H1 (cell line): ENCODE measurements at regions not wholly inside any gene's neighbourhood (a gene's known extent, or its start where the extent isn't known, plus 50 kb on each side); places are given as distances from the start of the nearest gene placed in this dataset.

ENCODE experiments used
- CTCF ChIA-PET: fragments of 300-600 bp; sonication (Branson Sonifier 250); formaldehyde crosslinking; loops from one replicate; lab custom pipeline; 2021; ENCODE audit not compliant: partially characterized antibody; lab: Charles Lee
- POLR2A ChIA-PET: fragments of 300-600 bp; sonication (Branson Sonifier 250); formaldehyde crosslinking; loops from one replicate; lab custom pipeline; 2021; ENCODE audit warnings: inconsistent platforms; ENCODE audit not compliant: partially characterized antibody; lab: Charles Lee
- DNase-seq, 2 experiments: peaks; one replicate each; pipeline versions ENCODE4 v3.0.0 to v3.0.0-alpha.2; 2010 to 2022; ENCODE audit warnings: low spot score in 2 of 2, low read depth in 1 of 2, mixed read lengths in 1 of 2
- FAIRE-seq: peaks from 2 replicates; lab custom pipeline; 2011; peaks lifted over from hg19 to GRCh38; lab: Jason Lieb, UNC
- H2AFZ ChIP-seq: 2 replicates; pipeline ENCODE4 v1.8.1; 2012; ENCODE audit warnings: low read length, inconsistent platforms
- H2AK5ac ChIP-seq: 2 replicates; pipeline ENCODE4 v1.6.1; 2013; ENCODE audit warnings: low read depth, low read length
- H2BK120ac ChIP-seq: replicated peaks from 2 replicates; pipeline ENCODE3; 2013; ENCODE audit warnings: low read depth, low read length, inconsistent platforms
- H2BK12ac ChIP-seq: 2 replicates; pipeline ENCODE4 v1.6.1; 2013; ENCODE audit warnings: low read depth, low read length
- H2BK15ac ChIP-seq: 2 replicates; pipeline ENCODE4 v1.6.1; 2013; ENCODE audit warnings: low read length
- H2BK20ac ChIP-seq: 2 replicates; pipeline ENCODE4 v1.6.1; 2013; ENCODE audit warnings: low read length
- H2BK5ac ChIP-seq: 2 replicates; pipeline ENCODE4 v1.6.1; 2013; ENCODE audit warnings: low read depth, low read length
- H3K14ac ChIP-seq: 2 replicates; pipeline ENCODE4 v1.6.1; 2013; ENCODE audit warnings: inconsistent platforms; ENCODE audit not compliant: insufficient read length
- H3K18ac ChIP-seq: 2 replicates; pipeline ENCODE4 v1.6.1; 2013; ENCODE audit warnings: low read length; ENCODE audit errors: extremely low read depth
- H3K23ac ChIP-seq: 2 replicates; pipeline ENCODE4 v1.6.1; 2013; ENCODE audit warnings: inconsistent platforms; ENCODE audit not compliant: insufficient read length
- H3K23me2 ChIP-seq: 2 replicates; pipeline ENCODE4 v1.6.1; 2013; ENCODE audit warnings: low read depth, low read length
- H3K27ac ChIP-seq: 2 replicates; pipeline ENCODE4 v1.6.1; 2011; ENCODE audit warnings: low read depth, low read length, inconsistent platforms
- H3K27me3 ChIP-seq, 4 experiments: replicated peaks in 1 of 4; 1 replicate in 1 of 4; 2 replicates in 3 of 4; pipeline versions ENCODE4 v1.6.1 to v1.8.1; 2011 to 2013; ENCODE audit warnings: low read length in 3 of 4, mild to moderate bottlenecking in 3 of 4, inconsistent platforms in 2 of 4, mixed read lengths in 2 of 4, moderate library complexity in 1 of 4; ENCODE audit not compliant: control insufficient read depth in 3 of 4, insufficient read depth in 3 of 4; ENCODE audit errors: extremely low read depth in 1 of 4
- H3K36me3 ChIP-seq, 4 experiments: 2 replicates each; pipeline versions ENCODE4 v1.6.1 to v1.8.1; 2011 to 2013; ENCODE audit warnings: mild to moderate bottlenecking in 4 of 4, low read length in 3 of 4, moderate library complexity in 2 of 4, control low read depth in 1 of 4, inconsistent platforms in 1 of 4; ENCODE audit not compliant: insufficient read depth in 4 of 4, control insufficient read depth in 2 of 4
- H3K4ac ChIP-seq: replicated peaks from 2 replicates; pipeline ENCODE3; 2013; ENCODE audit warnings: low read length, low read depth, mixed read lengths, inconsistent platforms; ENCODE audit not compliant: insufficient read length
- H3K4me1 ChIP-seq, 4 experiments: replicated peaks in 1 of 4; 1 replicate in 1 of 4; 2 replicates in 3 of 4; pipeline versions ENCODE4 v1.6.1 to v1.8.1; 2011 to 2013; ENCODE audit warnings: low read length in 3 of 4, inconsistent platforms in 2 of 4, mixed read lengths in 1 of 4; ENCODE audit not compliant: insufficient read depth in 4 of 4, control insufficient read depth in 3 of 4
- H3K4me2 ChIP-seq, 2 experiments: 2 replicates each; pipeline versions ENCODE4 v1.6.1 to v1.8.1; 2011 to 2013; ENCODE audit warnings: low read depth in 2 of 2, low read length in 2 of 2, control low read depth in 1 of 2, inconsistent platforms in 1 of 2, mild to moderate bottlenecking in 1 of 2; ENCODE audit not compliant: insufficient read depth in 1 of 2
- H3K4me3 ChIP-seq, 4 experiments: fragments of 200-600, 300-600 bp in 1 of 4; sonication (generic), shearing (Covaris generic), sonication (Bioruptor Twin) in 1 of 4; 2 replicates each; pipeline versions ENCODE4 v1.5.1 to v1.8.1; 2011 to 2016; ENCODE audit warnings: low read length in 4 of 4, low read depth in 3 of 4, control low read depth in 2 of 4, inconsistent platforms in 2 of 4, mild to moderate bottlenecking in 2 of 4, mixed read lengths in 1 of 4, moderate library complexity in 1 of 4; ENCODE audit not compliant: insufficient read depth in 2 of 4; ENCODE audit errors: extremely low read depth in 1 of 4
- H3K56ac ChIP-seq: replicated peaks from 2 replicates; pipeline ENCODE3; 2013; ENCODE audit warnings: low read depth, mild to moderate bottlenecking, mixed read lengths, low read length, inconsistent platforms; ENCODE audit not compliant: insufficient read length
- H3K79me1 ChIP-seq: 2 replicates; pipeline ENCODE4 v1.6.1; 2013; ENCODE audit warnings: low read depth, low read length, control low read depth
- H3K79me2 ChIP-seq, 2 experiments: 2 replicates each; pipeline versions ENCODE4 v1.6.1 to v1.8.1; 2012 to 2013; ENCODE audit warnings: low read length in 2 of 2, mild to moderate bottlenecking in 2 of 2, inconsistent platforms in 1 of 2; ENCODE audit not compliant: insufficient read depth in 2 of 2, control insufficient read depth in 1 of 2
- H3K9ac ChIP-seq, 4 experiments: replicated peaks in 1 of 4; 1 replicate in 1 of 4; 2 replicates in 3 of 4; pipeline versions ENCODE4 v1.6.1 to v1.8.1; 2011 to 2013; ENCODE audit warnings: low read depth in 3 of 4, low read length in 3 of 4, control low read depth in 2 of 4, mild to moderate bottlenecking in 2 of 4, moderate library complexity in 2 of 4, inconsistent platforms in 1 of 4; ENCODE audit errors: extremely low read depth in 1 of 4
- H3K9me3 ChIP-seq, 2 experiments: 2 replicates each; pipeline versions ENCODE4 v1.6.1 to v1.8.1; 2012 to 2013; ENCODE audit warnings: mild to moderate bottlenecking in 2 of 2, moderate library complexity in 2 of 2, control low read depth in 1 of 2, inconsistent platforms in 1 of 2, low read depth in 1 of 2, low read length in 1 of 2, mixed read lengths in 1 of 2; ENCODE audit not compliant: insufficient read depth in 2 of 2
- H4K20me1 ChIP-seq, 2 experiments: replicated peaks in 1 of 2; 2 replicates each; pipeline versions ENCODE3 to v1.8.1; 2011 to 2013; ENCODE audit warnings: inconsistent platforms in 2 of 2, low read length in 2 of 2, mild to moderate bottlenecking in 1 of 2; ENCODE audit not compliant: insufficient read depth in 2 of 2, control insufficient read depth in 1 of 2
- H4K5ac ChIP-seq: 2 replicates; pipeline ENCODE4 v1.6.1; 2013; ENCODE audit warnings: low read length, low read depth, mixed read lengths, inconsistent platforms; ENCODE audit not compliant: insufficient read length
- H4K8ac ChIP-seq: 2 replicates; pipeline ENCODE4 v1.8.0; 2013; ENCODE audit warnings: mild to moderate bottlenecking, moderate library complexity, low read length, inconsistent platforms; ENCODE audit not compliant: insufficient read depth; ENCODE audit errors: extremely low read depth
- H4K91ac ChIP-seq: replicated peaks from 2 replicates; pipeline ENCODE3; 2013; ENCODE audit warnings: low read length, mixed read lengths, inconsistent platforms; ENCODE audit not compliant: insufficient read length
- CBX5 ChIP-seq: fragments of 300-800, 300-1000 bp; sonication (generic); IDR thresholded peaks from 2 replicates; pipeline ENCODE4 v1.7.1; 2016; ENCODE audit warnings: antibody characterized with exemption, low read length, low read depth
- CBX8 ChIP-seq: fragments of 300-800, 300-1000 bp; sonication (generic); IDR thresholded peaks from 2 replicates; pipeline ENCODE4 v1.7.1; 2016; ENCODE audit warnings: low read depth, low read length, borderline replicate concordance
- E2F6 ChIP-seq: IDR thresholded peaks from 2 replicates; pipeline ENCODE4 v1.6.1; 2012; ENCODE audit warnings: inconsistent platforms
- GABPA ChIP-seq: IDR thresholded peaks from 2 replicates; pipeline ENCODE4 v1.6.1; 2011; ENCODE audit warnings: mild to moderate bottlenecking, low read length, moderate library complexity, borderline replicate concordance; ENCODE audit not compliant: insufficient read depth
- HDAC6 ChIP-seq: IDR thresholded peaks from one replicate; pipeline ENCODE4 v1.7.1; 2012; ENCODE audit warnings: low read depth, mild to moderate bottlenecking, inconsistent platforms, low read length, moderate library complexity
- JUND ChIP-seq: IDR thresholded peaks from 2 replicates; pipeline ENCODE4 v1.6.1; 2011; ENCODE audit warnings: mild to moderate bottlenecking, improper control_type of control experiment, low read length
- POLR2AphosphoS5 ChIP-seq: IDR thresholded peaks from 2 replicates; pipeline ENCODE4 v1.6.1; 2011; ENCODE audit warnings: low read depth, low read length
- POU5F1 ChIP-seq: IDR thresholded peaks from 2 replicates; pipeline ENCODE4 v1.6.1; 2011; ENCODE audit warnings: low read depth, mild to moderate bottlenecking, low read length, moderate library complexity
- SIX5 ChIP-seq: IDR thresholded peaks from 2 replicates; pipeline ENCODE4 v1.6.1; 2011; ENCODE audit warnings: mild to moderate bottlenecking, low read depth, low read length
- TBP ChIP-seq: IDR thresholded peaks from 2 replicates; pipeline ENCODE4 v1.6.1; 2011; ENCODE audit warnings: low read depth, low read length, improper control_type of control experiment
- TEAD4 ChIP-seq: IDR thresholded peaks from 2 replicates; pipeline ENCODE4 v1.6.1; 2012; ENCODE audit warnings: low read depth, low read length, inconsistent platforms, mixed read lengths
- YY1 ChIP-seq: IDR thresholded peaks from 2 replicates; pipeline ENCODE4 v1.6.1; 2011; ENCODE audit warnings: low read depth, mild to moderate bottlenecking, low read length
- ZNF274 ChIP-seq: IDR thresholded peaks from 2 replicates; pipeline ENCODE4 v1.7.0; 2012; ENCODE audit warnings: low read length, borderline replicate concordance; ENCODE audit errors: extremely low read depth
- WGBS, 2 experiments: shearing (Covaris generic) in 1 of 2; methylation state at CpG; one replicate each; pipeline versions ENCODE4 v1.1.6 to v1.1.7; 2013 to 2015; ENCODE audit warnings: low lambda C conversion rate in 2 of 2, mixed read lengths in 2 of 2, inconsistent platforms in 1 of 2, low coverage in 1 of 2, missing lambda C conversion rate in 1 of 2; ENCODE audit not compliant: insufficient replicate concordance in 2 of 2, insufficient coverage in 1 of 2, insufficient read length in 1 of 2; ENCODE audit errors: extremely low coverage in 1 of 2, missing lambda C conversion rate in 1 of 2; 5-methylcytosine and 5-hydroxymethylcytosine counted together

GRCh38 chr3:74036102-74036501 lies 411.4 kb upstream of the PDZRN3 start (continued):
- TF ChIP-seq TBP: no peak

GRCh38 chr3:74033806-74034205 lies 409.1 kb upstream of the PDZRN3 start:
- Histone ChIP-seq H4K5ac (no peak overlapping the region), H3K4me1 (no peaks in the 10 kb centered on the region), H3K23me2 (no peaks in the 10 kb centered on the region), H3K56ac (no peak overlapping the region), H4K8ac (no peak overlapping the region), H2BK15ac (no peak overlapping the region), H2BK120ac (no peak overlapping the region), H3K18ac (no peak overlapping the region), H3K36me3 (no peaks in the 10 kb centered on the region), H3K23ac (no peak overlapping the region), H3K4me2 (no peak overlapping the region), H2AFZ (no peak overlapping the region), H4K20me1 (no peaks in the 10 kb centered on the region), H2BK20ac (no peak overlapping the region), H3K14ac (no peak overlapping the region), H3K27ac (no peak overlapping the region), H3K9me3 (no peaks in the 10 kb centered on the region), H3K79me1 (no peaks in the 10 kb centered on the region), H2BK5ac (no peak overlapping the region), H4K91ac (no peak overlapping the region), H3K27me3 (no peaks in the 10 kb centered on the region), H3K79me2 (no peaks in the 10 kb centered on the region), H2BK12ac (no peak overlapping the region), H2AK5ac (no peak overlapping the region), H3K4ac (no peak overlapping the region), H3K4me3 (no peak overlapping the region), H3K9ac (no peak overlapping the region)
- 97% methylated on average over 2 of the region's 2 CpGs; no CpG with 5 or more reads in 1 of the 2 experiments for WGBS, 2 experiments
- CTCF ChIA-PET: interaction anchor here (1.5 kb wide), 1 partner anchor 19 kb away, joined by 3 read pairs; no protein-coding TSS in a partner anchor
- FAIRE-seq (no peak), DNase-seq (no peak)
- POLR2A ChIA-PET: no interaction called here
- no peak for TF ChIP-seq SIX5
- no peak for TF ChIP-seq GABPA
- TF ChIP-seq POU5F1: no peak
- TF ChIP-seq JUND: no peak
- TF ChIP-seq ZNF274: no peak
- TF ChIP-seq HDAC6: no peak
- no peak for TF ChIP-seq E2F6
- no peak for TF ChIP-seq POLR2AphosphoS5
- TF ChIP-seq TEAD4: no peak
- TF ChIP-seq CBX5: no peak
- no peak for TF ChIP-seq CBX8
- TF ChIP-seq YY1: no peak
